BJ (cell line): ENCODE measurements at regions not wholly inside any gene's neighbourhood (a gene's known extent, or its start where the extent isn't known, plus 50 kb on each side); places are given as distances from the start of the nearest gene placed in this dataset.

Source experiments
- CTCF ChIA-PET: fragments of 350-600 bp; formaldehyde crosslinking; extraction: SDS; loops from one replicate; lab custom pipeline; 2021; ENCODE audit warnings: antibody characterized with exemption, inconsistent platforms; lab: Yijun Ruan, JAX
- POLR2A ChIA-PET: fragments of 300-600 bp; sonication (Branson Sonifier 250); formaldehyde crosslinking; extraction: SDS; loops from one replicate; lab custom pipeline; 2021; ENCODE audit warnings: antibody characterized with exemption; lab: Charles Lee
- DNase-seq: peaks from one replicate; pipeline ENCODE4 v3.0.0-alpha.2; 2011; ENCODE audit warnings: low read depth
- H3K27me3 ChIP-seq: 2 replicates; pipeline ENCODE4 v1.6.0; 2011; ENCODE audit warnings: low read length; ENCODE audit not compliant: control insufficient read depth, insufficient read depth
- H3K36me3 ChIP-seq: 2 replicates; pipeline ENCODE4 v1.5.1; 2011; ENCODE audit warnings: low read length; ENCODE audit not compliant: control insufficient read depth, insufficient read depth
- H3K4me3 ChIP-seq: 2 replicates; pipeline ENCODE4 v1.5.1; 2011; ENCODE audit warnings: low read depth, mild to moderate bottlenecking, control low read depth, low read length
- TF ChIP-seq, protein P1 (sequence below): IDR thresholded peaks from 2 replicates; pipeline ENCODE4 v1.5.1; 2011; ENCODE audit warnings: low read depth, mild to moderate bottlenecking, control low read depth, inconsistent platforms, low read length, moderate library complexity; ENCODE audit not compliant: insufficient read depth

DNA sequence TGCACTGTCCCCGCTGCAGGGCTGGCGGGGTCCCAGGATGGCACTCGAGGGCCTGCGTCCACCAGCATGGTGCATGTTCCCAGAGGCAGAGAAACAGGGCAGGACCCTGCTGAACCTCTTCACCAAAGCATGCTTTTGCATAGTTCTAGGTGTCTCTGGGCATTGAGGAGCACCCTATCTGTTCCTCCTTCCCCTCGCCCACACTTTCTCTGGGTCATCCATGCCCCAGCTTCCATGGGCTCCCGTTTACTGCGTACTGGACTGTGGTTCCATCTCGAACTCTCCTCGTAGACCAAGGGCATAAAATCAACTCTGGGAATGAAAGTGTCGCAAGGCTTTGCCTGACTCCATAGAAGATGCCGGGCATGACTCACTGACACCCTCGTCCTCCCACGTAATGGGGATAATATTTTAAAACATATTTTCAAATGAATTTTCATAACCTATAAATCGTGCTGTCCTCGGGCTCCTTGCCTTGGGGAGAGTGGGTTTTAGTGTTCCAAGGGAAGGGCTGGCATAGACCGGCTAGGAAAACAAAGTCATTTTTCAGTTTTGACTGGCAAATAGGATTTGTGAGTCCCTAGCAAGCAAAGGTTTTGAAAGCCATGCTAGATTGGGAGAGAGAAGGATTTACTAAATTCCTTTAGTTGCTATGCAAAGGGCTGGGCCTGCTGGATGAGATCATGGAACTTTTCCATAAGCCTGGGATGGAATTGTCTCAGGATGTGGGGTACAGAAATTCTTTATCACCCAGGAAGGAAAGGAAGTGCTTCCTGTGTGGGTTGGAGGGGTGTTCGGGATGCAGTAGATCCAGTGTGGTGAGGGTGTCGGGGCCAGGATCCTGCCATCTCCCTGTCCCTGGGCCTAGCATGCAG, 498.7 kb upstream of the MKI67 start:
- POLR2A ChIA-PET, result no interaction called here
- TF ChIP-seq, protein P1, sequence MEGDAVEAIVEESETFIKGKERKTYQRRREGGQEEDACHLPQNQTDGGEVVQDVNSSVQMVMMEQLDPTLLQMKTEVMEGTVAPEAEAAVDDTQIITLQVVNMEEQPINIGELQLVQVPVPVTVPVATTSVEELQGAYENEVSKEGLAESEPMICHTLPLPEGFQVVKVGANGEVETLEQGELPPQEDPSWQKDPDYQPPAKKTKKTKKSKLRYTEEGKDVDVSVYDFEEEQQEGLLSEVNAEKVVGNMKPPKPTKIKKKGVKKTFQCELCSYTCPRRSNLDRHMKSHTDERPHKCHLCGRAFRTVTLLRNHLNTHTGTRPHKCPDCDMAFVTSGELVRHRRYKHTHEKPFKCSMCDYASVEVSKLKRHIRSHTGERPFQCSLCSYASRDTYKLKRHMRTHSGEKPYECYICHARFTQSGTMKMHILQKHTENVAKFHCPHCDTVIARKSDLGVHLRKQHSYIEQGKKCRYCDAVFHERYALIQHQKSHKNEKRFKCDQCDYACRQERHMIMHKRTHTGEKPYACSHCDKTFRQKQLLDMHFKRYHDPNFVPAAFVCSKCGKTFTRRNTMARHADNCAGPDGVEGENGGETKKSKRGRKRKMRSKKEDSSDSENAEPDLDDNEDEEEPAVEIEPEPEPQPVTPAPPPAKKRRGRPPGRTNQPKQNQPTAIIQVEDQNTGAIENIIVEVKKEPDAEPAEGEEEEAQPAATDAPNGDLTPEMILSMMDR, result no peak
- Histone ChIP-seq H3K27me3 (no peaks in the 10 kb centered on the region), H3K36me3 (no peaks in the 10 kb centered on the region), H3K4me3 (no peak overlapping the region)
- no peak for DNase-seq
- CTCF ChIA-PET, result no interaction called here

DNA sequence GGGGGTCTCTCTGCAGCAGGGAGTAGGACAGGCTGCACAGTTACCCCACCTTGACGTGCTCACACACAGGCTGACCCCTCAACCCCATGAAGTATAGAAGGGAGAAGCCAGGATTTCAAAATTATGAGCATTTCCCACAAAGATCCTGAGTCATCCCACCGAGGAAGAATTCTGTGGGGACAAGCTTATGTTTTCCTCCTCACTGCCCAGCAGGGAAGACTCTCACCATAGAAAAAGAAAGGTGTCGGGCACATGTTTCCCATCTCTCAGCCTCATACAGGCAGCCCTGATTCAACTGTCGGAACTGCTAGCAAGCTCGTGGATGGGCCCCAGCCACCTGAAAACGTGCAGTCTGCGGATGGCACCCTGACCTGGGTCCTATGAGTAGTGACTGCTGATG, 499.7 kb upstream of the MKI67 start:
- H3K36me3 ChIP-seq, result no peaks in the 10 kb centered on the region
- no peak overlapping the region for H3K4me3 ChIP-seq
- CTCF ChIA-PET, result no interaction called here
- no peak for DNase-seq
- TF ChIP-seq, protein P1, result no peak
- H3K27me3 ChIP-seq, result no peaks in the 10 kb centered on the region
- POLR2A ChIA-PET, result no interaction called here

DNA sequence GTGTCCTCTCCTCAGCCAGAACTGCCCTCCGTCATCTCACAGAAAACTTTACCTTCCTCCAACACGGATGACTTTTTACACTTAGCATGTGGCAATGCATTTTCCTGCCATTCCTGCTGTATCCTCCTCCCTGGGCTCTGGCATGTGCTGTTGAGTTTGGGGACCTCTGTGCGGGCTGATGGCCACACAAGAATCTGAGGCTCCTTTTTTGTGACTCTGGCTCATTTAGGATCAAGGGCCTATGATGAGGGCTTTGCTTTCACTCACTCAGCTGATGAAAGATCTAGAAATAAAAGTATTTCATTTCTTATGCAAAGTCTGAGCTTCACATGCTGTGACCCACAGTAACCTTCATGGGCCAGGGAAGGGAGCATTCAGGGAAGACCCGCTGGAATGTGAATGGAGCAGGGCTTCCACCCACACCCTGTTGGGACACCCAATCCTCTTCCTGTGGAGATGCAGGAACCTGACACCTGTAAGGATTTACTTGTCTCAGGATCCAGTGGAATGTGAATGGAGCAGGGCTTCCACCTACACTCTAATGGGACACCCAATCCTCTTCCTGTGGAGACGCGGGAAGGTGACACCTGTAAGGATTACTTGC, 500.3 kb upstream of the MKI67 start:
- CTCF ChIA-PET, result no interaction called here

DNA sequence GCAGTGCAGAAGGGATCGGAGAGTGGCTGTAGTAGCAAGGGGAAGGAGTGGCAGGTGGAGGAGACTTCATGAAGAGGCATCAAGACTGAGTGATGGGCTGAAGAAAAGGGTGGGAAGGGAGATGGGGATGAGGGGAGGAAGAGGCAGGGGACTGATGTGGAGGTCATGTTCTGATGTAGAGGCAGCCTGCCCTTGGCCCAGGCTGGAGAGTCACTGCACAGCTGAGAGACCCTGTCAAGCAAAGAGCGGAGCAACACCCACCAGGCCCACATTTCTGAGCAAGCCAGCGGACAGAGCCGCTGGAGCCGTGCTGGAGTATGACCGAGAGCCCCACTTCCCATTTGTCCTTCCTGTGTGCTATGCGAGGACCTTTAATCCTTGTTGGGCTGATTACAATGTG, 501.6 kb upstream of the MKI67 start:
- POLR2A ChIA-PET, result no interaction called here
- CTCF ChIA-PET, result no interaction called here
- no peak for DNase-seq
- no peaks in the 10 kb centered on the region for H3K36me3 ChIP-seq
- no peaks in the 10 kb centered on the region for H3K27me3 ChIP-seq
- H3K4me3 ChIP-seq, result no peak overlapping the region
- TF ChIP-seq, protein P1, result no peak

More for the DNA sequence above, 500.3 kb upstream of the MKI67 start:
- TF ChIP-seq, protein P1, result no peak
- DNase-seq, result no peak
- Histone ChIP-seq H3K4me3 (no peak overlapping the region), H3K36me3 (no peaks in the 10 kb centered on the region), H3K27me3 (no peaks in the 10 kb centered on the region)
- POLR2A ChIA-PET, result no interaction called here

DNA sequence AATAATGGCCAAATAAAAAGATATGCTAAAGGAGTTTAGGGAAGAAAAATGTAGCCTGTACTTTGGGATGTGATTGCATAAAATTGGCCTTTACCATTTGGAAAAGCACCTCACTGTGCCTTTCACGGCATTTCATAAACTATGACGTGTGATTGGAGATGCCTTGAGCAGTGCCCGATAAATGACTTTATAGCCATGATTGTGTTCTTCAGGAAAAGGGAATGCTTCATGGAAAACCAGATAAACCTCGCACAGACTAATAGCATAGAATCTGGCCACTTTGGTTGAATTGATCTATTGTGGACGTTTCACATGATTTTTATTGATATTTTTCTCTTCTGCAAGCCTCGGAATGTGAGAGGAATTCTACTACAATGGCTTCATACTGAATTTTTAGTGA, 502.0 kb upstream of the MKI67 start:
- Histone ChIP-seq H3K4me3 (no peak overlapping the region), H3K27me3 (no peaks in the 10 kb centered on the region), H3K36me3 (no peaks in the 10 kb centered on the region)
- DNase-seq, result no peak
- TF ChIP-seq, protein P1, result no peak
- ChIA-PET CTCF (no interaction called here), POLR2A (no interaction called here)
